ENCODE measurements at regions not wholly inside any gene's neighbourhood (a gene's known extent, or its start where the extent isn't known, plus 50 kb on each side); places are given as distances from the start of the nearest gene placed in this dataset.

DNA sequence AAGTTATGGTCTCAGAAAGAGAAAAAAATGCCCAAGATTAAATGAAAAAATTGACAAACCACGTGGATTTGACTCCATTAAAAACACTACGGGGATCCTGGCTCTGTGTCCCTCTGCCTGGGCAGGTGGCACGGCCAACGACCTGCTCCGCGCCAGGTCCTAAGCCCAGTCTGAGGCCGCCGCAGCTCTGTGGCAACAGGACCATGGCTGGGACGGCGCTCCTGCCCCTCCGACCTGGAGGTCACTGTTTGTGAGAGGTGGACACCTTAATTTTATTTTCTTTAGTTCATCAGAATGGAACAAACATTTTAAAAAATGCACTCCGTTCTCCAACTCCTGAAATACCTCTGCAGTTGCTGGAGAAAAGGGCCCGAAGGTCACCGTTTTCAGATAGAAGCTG is 369.4 kb downstream of the CDH9 start:
- DNase-seq = no peak

DNA sequence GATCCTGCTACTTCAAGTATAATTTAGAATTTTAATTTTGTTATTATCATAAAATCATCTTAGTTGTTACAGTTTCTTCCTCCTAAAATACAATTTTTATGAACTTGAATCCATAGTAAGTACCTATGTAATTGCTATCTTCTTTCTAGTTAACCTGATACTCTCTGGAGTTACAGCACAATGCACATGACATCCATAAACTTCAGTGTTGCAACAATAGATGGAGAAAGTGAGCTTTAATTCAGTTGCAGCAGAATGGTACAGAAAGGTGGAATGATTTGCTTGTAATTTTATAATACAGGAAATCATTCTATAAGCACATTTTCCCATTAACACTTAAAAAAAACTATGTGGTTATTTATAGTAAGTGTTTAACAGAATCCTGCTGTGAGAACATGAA is 372.0 kb downstream of the CDH9 start:
- DNase-seq = no peak

DNA sequence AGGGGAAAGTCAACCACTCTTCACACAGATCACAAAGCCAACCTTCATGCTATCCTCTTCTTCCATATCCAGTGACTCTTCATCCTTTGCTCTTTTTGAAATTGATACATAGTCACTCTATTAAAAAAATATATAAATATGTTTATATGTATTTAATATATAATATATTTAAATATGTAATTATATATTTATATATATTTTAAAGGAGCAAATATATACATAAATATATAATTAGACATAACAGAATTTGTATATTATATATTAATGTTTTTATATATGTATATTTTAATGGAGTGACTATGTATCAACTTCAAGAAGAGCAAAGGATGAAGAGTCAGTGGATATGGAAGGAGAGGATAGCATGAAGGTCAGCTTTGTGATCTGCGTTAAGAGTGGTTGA is 374.9 kb downstream of the CDH9 start:
- DNase-seq = no peak

DNA sequence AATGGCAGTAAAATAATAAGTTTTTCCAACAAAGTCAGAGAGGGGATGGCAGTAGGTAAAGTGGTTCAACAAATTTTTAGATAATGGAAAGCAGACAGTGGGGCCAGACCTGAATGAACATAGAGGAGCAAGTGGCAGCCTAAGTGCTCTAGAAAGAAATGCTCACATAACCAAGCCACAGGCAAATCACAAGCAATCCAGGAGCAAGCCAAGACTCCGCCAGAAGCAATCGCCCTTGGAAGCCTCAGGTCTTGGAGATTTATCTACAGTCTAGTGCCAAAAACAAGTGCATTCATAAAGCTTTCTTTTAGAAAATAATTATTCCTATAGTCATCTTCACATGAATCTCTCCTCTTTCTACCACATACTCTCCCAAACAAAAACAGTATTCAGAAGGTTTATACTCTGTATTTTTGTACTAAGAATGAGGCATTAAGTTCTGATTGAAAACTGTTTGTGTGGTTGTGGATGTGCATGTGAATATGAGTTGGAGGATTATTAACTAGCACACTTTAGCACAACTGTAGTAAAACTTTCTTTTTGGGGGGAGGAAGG is 375.5 kb downstream of the CDH9 start:
- no peak for DNase-seq

DNA sequence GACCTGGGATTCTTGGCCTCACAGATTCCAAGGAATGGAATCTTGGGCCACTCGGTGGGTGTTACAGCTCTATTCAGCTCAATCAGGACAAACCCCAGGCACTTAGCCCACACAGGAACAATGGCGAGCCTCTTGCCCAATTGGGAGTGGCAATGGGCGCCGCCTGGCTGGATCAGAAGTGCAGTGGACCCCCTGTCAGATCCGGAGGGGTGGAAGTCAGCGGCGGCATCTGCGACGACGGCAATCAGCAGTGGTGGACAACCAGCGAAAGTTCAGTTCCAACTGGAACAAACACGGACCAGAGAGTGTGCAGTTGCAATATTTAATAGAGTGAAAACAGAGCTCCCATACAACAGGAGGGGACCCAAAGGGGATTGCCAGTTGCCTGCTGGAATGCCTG is 378.3 kb downstream of the CDH9 start:
- no peak for DNase-seq

DNA sequence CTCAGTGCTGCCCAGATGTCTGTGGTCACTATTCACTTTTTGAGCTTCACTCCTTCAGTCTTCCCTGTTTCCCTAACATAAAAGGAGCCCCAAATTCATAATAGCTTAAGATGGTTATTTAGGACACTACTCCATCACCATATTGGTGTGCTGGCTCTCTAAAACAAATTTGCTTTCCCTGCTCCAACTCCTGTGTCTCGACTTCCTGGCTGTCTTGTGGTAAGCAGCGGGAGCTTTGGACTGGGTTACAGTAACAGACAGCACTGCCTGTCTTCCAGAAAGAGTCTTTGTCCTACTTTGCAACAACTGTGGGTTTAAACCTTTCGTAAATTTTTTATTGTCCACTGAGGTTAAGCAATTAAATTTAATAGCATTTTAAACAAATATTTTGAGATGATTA is 389.4 kb downstream of the CDH9 start:
- DNase-seq = no peak

DNA sequence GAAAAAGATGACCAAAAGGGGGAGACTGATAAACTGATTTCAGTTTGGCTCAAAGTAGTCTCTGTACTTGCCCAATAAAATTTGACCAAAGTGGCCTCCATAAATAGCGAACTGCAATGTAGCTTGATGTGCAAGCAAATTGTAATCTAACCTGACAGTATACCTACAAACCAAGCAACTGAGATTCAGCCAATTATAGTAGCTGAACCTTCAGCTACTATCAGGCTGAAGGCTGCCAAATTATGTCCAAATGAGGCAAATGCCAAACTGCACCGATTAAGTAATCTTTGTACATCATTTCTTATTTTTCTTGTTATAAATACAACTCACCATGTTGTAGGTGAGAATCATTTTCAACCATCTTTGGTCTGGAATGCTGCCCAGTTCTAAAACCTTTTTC is 390.6 kb downstream of the CDH9 start:
- DNase-seq = no peak

DNA sequence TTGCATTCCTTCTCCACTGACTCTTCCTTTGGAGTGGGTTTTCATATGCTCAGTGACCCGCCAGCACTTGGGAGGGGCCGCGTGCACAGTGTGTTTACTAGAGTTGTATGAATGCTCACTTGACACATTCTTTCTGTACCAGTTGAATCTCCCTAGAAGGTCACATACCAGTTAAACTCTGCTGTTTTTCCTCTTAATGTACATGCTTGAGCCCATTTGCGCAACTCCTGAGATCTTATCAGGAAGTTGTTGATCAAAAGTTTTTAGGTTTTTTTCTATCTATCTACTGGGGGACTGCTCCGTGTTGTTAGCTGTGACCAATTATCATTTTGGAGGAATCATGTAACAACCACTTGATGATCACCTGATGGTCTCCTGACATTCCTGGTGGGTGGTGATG is 392.7 kb downstream of the CDH9 start:
- DNase-seq = no peak

DNA sequence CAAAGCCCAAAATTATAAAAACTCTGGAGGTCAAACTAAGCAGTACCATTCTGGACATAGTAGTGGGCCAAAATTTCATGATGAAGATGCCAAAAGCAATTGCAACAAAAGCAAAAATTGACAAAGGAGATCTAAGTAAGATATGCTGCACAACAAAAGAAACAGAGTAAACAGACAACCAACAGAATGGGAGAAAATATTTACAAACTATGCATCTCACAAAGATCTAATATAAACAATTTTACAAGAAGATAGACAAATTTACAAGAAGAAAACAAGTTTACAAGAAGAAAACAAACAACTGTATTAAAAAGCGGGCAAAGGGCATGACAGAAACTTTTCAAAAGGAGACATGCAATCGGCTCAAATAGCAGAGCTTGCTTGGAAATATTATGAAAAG is 396.9 kb downstream of the CDH9 start:
- DNase-seq = no peak

DNA sequence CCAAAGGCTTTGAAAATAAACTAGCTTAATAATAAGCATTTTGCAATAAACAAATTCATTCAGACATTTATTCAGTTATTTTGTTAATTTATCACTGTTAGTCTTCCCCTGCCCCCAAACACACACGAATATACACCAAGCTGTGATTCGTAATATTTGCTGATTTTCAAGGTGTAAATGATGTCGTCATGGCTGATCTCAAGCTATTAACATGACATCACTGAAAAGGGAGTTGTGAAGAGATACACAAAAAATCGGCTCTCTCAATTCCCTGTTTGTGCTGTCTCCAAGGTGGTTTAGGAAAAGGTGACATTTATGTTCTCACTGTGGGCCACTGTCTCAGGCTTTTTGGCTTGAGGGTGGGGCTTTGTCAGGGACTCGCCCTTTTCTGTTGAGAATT is 413.3 kb downstream of the CDH9 start:
- DNase-seq = no peak

DNA sequence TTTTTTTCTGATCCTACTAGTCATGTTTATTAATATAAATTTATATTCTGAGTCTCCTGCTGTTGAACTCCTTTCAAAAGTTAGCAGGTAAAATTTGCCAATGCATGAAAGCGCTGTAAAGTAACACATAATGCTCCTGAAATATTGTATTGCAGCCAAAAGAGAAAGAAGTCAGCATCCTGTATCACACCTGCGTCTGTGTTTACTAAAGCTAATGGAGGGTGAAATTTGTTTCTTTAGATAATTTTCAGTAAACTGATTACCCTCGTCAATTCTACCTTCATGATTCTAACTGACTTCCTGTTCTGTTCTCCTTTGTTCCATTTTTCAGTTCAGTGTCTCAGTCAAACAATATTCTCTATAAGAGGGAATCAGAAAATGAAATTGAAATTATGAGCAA is 415.4 kb downstream of the CDH9 start:
- no peak for DNase-seq

DNA sequence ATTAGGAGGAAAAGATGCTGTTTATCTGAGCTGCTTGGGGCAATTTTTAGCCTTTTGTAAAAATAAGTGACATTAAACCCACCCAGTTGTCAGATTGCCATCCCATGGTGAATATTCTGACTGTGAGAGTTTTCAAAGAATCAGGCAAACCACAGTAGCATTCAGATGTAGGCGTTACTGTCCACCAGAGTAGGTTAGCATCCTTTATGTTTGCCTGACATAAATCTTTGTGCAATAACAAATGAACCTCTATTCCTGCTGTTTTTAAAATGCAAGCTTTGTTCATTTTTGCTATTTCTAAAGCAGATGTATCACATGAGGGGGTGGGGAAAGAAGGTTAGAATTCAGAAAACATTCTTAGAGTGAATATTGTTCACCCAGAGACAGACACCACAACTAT is 427.8 kb downstream of the CDH9 start:
- no peak for DNase-seq

DNA sequence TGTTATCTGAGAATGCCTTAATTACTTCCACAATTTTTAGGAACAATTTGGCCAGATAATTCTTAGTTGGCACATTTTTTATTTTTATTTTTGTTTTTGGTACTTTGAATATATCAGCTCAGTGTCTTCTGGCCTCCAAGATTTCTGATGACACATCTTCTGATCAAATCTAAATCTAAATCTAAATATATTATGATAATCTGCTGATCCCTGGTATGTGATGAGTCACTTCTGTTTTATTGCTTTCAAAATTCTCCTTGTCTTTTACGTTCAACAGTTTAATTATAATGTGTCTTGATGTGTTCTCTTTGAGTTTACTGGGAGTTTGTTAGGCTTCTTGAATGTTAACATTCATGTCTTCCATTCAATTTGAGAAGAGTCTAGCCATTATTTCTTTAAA is 436.8 kb downstream of the CDH9 start:
- no peak for DNase-seq

DNA sequence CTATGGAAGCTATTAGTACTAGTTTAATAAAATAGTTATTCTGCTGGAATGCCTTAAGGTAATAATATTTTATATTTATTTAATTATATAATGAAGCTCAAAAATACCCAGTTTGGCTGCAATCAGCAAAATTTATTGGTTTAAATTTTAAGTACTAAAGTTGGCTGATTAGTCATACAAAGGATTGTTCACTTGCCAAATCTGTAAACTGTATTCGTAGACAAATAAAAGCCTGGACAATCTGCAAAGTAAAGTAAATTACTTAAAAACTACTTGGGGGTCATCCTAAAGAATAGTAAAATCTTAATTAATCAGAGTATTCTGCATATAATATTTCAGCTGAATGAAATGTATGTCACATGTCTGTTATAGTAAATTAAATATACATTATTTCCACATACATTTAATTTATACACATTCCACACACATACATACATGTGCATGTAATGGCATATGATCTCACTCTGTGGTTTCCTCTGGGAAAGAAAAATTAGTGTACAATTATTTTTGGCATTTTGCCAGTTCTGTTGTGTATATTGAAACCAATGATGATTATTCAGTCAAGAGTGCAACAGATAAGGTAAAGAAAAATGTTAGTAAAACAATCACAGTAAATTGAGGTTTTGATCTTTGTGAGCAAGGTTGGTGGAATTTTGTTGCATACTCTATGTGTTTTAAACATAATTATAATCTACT is 455.9 kb downstream of the CDH9 start:
- DNase-seq = no peak

DNA sequence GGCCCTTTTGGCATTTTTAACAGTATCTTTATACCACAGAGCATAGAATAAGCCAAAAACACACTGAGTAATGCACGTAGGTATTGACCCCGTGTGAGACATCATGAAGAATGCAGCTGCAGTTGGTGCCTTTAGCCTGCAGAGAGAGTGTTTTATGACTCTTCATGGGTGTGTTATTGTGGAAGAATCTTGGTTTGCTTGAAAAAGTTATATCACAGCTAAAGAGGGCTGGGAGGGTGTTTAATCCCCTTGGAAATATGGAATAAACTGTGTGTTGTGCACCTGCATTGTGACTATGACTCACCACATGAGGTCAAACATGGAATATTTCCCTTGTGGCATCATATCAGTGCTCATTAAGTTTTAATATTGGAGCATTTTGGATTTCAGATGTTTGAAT is 458.7 kb downstream of the CDH9 start:
- DNase-seq = no peak

DNA sequence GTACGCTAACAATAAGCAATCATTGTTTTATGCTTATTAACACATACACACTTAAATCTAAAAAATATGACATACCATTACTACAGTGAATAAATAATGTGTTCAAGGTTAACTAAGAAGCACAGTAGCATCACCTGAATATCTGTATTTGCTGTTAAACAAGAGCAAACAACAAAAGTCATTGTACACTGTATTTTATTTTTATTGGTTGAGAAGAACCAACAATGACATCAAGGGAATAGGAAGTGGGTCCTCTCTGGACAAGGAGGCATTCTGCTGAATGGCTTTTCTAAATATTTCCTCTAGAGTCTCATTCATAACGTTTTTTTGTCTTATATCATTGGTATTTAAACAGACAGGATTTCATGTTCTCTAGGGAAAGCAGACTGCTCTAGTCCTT is 460.4 kb downstream of the CDH9 start:
- no peak for DNase-seq

DNA sequence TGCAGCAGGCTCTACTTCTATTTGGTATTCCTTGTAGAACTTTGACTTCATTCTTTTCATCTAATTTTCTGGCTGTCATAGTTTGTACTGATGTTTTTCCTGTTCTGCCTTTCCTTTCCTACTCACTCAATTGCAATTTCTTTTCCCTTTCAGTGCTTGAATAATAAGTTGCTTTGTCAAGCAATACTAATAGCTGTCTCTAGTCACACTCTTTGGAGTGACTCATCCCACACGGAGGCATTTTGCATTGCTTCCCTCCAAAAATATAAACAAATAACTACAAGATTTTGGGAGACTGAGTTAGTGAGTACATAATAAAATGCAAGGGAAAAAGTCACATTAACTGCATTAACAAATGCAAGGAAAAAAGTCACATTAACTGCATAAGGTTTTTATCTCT is 465.9 kb downstream of the CDH9 start:
- DNase-seq = no peak

DNA sequence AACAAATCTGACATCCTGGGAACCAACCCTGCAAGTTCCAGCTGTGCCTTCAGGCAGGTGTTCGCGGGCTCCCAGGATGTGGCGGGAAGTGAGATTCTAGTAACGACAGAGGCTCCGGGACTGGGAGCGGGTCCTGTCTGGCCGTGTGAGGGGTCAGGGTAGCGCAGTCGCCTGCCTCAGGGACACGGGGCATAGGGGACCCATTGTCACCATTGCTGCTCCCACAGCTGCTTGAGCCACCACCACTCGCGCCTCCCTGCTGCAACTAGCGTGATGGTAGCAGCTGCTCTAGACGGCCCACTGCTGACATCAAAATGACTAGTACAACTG is 468.5 kb downstream of the CDH9 start:
- DNase-seq = peak; percentile 61

DNA sequence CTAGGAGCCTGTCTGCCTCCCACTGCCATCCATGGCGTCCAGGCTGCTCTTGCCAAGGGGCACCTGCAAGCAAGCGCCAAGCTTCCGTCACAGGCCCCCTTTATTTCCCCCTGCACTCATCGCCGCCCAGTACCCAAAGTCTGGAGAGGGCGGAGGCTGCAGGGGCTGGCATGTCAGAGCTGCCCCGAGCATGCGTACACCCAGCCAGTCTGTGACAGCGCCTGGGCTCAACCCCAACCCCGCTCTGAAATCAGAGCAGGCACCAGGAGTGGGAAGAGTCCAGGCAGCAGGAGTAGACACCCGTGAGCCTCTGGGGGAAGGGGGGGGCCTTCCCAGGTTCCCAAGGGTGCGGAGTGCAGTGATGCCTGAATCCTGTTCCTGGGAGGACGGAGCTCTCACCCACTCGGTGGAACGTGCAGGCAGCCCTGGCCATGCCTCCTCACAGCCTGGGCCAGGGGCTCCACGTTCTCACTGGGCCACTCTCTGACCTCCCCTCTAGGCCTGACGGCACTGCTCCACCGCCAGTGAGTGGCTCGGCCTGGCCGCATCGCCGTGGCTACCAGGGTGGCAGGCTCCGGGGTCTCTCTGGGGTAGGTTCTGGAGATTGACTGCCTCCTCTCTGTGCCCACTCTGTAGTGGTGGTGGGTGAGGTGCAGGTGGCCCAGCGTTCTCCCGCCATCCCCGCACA is 469.0 kb downstream of the CDH9 start:
- no peak for DNase-seq

DNA sequence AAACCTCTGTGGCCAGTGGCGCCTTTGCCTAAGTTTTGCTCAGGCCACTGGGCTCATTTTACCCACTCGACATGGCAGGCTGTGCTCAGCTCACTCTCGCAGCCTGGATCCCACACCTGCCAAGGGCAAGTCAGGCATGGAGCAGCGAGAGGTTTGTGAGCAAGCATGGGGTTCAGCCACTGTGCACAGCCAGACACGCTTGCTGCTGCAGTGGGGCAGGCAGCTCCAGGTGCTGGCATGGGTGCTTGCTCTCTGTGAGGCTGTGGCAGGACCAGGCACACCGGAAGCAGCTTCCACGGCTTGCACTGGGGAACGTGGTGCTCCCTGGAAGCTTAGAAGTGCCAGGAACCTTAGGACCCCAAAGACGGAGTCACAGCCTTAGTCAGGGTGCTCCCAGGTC is 470.1 kb downstream of the CDH9 start:
- DNase-seq = no peak

DNA sequence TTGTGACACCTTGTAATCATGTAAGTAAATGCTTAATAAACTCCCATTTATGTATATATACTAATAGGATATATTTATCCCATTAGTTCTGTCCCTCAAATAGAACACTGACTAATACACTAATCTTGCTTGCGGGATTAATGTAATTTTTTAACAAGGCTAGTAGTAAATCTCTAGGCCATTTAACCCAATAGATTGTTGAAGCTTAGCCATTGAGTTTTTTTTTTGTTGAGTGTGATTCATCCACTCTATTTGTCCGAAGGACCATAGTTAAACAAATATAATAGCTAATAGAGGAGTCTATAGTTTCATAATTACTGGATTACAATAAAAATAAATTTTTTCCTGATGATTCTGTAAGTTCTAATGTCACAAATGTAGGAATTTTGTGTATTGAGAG is 474.4 kb downstream of the CDH9 start:
- no peak for DNase-seq

DNA sequence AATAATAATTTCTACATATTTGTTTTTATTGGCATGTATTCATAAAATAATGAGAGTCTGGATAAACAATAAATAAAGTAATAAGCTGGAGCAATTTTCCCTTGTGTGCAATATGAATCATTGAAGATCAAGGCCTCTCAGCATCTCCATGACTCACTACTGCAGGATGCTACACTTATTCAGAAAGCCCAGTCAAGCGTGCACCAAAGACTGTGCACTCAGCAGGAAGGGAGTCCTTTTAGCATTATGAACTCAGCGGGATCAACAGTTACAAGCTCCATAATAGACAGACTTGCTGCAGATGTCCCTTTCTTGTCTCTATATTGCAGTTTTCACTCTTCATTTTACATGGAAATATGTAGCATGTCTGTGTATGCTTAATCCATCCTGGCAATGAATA is 485.3 kb downstream of the CDH9 start:
- no peak for DNase-seq

DNA sequence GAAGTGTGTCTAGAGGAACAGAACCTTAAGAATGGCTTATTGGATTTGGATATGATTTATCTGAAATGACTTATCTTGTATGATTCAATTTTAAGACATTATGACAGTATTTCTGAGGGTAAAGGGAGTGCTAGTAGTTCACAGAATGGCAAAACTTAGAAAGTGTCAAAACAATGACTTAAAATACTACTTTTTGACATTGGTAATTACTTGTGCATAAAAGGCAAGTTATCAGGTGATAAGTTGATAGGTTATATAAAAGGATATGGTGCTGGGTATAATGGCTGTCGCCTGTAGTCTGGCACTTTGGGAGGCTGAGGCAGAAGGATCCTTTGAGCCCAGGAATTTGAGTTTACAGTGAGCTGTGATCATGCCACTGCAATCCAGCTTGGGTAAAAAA is 494.4 kb downstream of the CDH9 start:
- DNase-seq = no peak

DNA sequence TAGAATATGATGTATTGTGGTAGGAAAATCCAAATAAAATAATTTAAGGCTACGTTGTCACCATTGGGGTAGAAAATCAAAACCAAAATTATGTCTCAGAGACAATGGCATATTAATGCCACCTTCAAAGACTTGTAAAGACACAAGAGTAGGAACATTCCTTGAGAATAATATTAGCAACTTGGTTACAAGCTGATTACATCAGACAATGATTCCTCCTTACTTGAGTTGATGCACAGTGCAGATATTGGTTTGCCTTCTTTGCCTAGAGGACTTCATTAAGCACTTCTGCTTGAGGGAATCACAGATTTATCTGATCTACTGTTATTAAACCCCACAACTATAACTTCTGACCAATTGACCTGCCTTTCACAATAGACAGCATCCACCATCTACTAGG is 500.2 kb downstream of the CDH9 start:
- DNase-seq = no peak

DNA sequence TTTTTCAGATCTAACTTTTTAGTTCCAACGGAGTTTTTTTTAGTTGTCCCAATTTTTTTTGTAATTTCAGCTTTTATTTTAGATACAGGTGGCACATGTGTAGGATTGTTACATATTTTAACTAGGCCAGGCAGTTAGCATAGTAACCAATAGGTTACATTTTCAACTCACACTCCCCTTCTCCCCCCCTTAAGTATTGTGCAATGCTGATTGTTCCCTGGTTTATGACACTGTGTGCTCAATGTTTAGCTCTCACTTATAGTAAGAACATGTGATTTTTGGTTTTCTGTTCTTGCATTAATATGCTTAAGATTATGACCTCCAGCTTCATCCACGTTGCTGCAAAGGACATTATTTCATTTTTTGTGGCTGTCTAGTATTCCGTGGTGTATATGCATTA is 503.2 kb downstream of the CDH9 start:
- DNase-seq = no peak

All from activated effector memory CD4-positive, alpha-beta T cell treated with anti-CD3 and anti-CD28 coated beads, Interleukin-2, amount 50 U/mL, for 16 hours (primary cell).